ENCODE measurements at regions not wholly inside any gene's neighbourhood (a gene's known extent, or its start where the extent isn't known, plus 50 kb on each side); places are given as distances from the start of the nearest gene placed in this dataset.

DNA sequence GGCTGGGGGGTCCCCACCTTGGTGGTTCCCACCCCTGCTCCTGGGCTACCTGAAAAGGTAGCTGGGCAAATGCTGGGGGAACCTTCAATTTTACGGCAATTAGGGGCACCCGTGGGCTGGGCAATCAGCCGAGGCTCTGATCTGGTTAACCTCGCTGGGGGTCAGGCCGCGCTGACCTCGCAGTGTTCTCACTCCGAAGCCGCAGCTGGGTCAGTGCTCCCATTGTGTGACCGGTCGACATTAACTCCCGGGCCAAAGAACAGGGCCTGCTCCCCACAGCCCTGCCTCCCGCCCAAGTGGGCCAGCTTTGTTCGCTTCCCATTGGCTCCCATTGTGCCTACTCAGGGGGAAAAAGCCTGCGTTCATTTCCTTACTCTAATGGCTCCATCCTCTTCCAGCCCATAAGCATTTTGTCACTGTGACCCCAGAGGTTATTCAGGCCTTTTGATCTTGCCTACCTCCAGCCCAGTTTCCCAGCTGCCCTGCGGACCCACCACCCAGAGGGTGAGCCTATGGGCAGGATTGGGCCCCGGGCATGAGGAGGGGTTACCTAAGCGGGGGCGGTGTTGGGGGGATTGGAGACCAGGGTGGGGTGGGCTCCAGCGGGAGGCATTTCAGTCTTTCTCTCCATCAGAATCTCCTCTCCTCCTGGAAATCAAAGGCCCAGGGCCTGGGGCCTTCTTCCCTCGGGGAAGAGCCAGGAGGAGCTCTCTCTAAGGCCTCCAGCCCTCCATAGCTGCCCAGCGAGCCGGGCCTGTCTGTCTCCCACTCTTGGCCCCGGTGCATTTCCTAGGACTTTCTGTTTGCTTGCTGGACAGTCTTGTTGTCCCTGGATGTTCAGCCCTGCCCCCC is 90.1 kb downstream of the MYCN start:
- DNase-seq (ENCODE audit: low read depth, low spot score), result peak; percentile 71
- Mint-ChIP-seq H3K36me3 (ENCODE audit: low read depth) (no peaks in the 10 kb centered on the region), H3K27me3 (ENCODE audit: low read depth) (peaks cover 4% of the 10 kb centered on the region), H3K4me1 (peaks cover 79% of the 10 kb centered on the region), H3K27ac (ENCODE audit: unreplicated experiment) (peak overlapping the region; percentile 87), H3K9me3 (no peaks in the 10 kb centered on the region), H3K4me3 (peak overlapping the region; percentile 72)
- TF ChIP-seq CTCF (conservative IDR thresholded peaks at IDR 0.05), result no peak

- TF ChIP-seq CTCF (conservative IDR thresholded peaks at IDR 0.05), result no peak
- Mint-ChIP-seq H3K9me3 (no peaks in the 10 kb centered on the region), H3K4me3 (peak overlapping the region; percentile 65), H3K27me3 (ENCODE audit: low read depth) (peaks cover 4% of the 10 kb centered on the region), H3K27ac (ENCODE audit: unreplicated experiment) (no peak overlapping the region), H3K36me3 (ENCODE audit: low read depth) (no peaks in the 10 kb centered on the region), H3K4me1 (peaks cover 68% of the 10 kb centered on the region)
- no peak for DNase-seq (ENCODE audit: low read depth, low spot score)
These were observed 88.3 kb downstream of the MYCN start for GRCh38 chr2:16028644-16029043.

DNA sequence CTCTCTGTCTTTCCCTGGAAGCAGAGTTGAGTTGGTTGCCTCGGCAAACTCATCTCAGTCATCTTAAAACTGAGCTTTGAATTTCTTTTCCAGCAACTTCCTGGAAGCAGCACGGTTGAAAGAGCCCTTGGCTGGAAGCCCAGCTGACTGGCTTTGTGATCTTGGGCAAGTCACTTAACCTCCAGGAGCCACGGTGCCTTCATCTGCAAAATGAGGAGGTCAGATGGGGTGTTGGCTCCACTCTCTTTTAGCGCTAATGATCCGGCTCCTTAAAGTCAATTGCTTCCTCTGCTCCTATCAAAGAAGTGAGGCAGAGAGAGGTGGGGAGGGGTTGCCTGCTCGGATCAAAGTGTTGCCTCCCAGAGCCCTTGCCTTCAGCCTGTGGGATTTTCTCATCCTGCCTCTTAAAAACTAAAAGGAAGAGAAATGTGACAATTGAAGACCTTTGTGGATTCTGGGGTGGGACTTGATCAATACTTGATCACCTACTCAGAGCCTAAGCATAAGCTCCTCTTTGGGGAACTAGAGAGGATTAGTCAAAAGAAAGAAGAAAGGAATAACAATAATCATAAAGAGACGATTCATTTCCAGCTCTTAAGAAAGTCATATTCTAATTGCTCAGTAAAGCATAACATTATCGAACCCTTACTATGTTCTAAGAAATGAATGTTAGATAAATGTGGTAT is 86.6 kb downstream of the MYCN start:
- peaks cover 4% of the 10 kb centered on the region for H3K27me3 Mint-ChIP-seq (ENCODE audit: low read depth)
- no peaks in the 10 kb centered on the region for H3K9me3 Mint-ChIP-seq
- H3K36me3 Mint-ChIP-seq (ENCODE audit: low read depth), result no peaks in the 10 kb centered on the region
- H3K4me3 Mint-ChIP-seq, result no peak overlapping the region
- peak overlapping the region; percentile 19 for H3K27ac Mint-ChIP-seq (ENCODE audit: unreplicated experiment)
- no peak for DNase-seq (ENCODE audit: low read depth, low spot score)
- TF ChIP-seq CTCF (conservative IDR thresholded peaks at IDR 0.05), result no peak
- H3K4me1 Mint-ChIP-seq, result peaks cover 73% of the 10 kb centered on the region

DNA sequence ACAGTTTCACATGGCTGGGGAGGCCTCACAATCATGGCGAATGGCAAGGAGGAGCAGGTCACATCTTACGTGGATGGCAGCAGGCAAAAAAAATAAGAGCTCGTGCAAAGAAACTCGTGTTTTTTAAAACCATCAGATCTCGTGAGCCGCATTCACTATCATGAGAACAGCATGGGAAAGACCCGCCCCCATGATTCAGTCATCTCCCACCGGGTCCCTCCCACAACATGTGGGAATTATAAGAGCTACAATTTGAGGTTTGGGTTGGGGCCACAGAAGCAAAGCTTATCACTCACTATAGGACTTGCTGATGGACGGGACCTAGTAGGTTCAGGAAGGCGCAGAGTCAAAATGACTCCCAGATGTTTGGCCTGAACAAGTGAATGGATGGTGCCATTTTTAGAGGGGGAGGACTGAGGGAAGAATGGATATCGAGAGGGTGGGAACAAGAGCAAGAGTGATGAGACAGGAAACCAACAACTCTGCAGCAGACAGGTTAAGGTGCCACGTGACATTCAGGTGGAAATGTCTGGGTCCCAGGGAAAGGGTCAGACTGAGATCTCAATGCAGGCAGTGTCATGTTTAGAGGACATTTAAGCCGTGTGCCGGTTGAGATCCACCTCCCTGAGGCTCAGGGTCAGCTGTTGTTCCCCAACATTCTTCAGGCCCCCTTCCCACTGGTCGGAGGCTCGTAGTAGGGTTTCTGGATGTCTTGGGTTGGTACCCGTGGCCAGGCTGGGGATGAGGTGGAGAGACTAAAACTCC is 85.7 kb downstream of the MYCN start:
- Mint-ChIP-seq H3K4me3 (peak overlapping the region; percentile 18), H3K4me1 (peaks cover 67% of the 10 kb centered on the region), H3K27ac (ENCODE audit: unreplicated experiment) (peak overlapping the region; percentile 3)

More for the DNA sequence above, 85.7 kb downstream of the MYCN start:
- no peaks in the 10 kb centered on the region for H3K36me3 Mint-ChIP-seq (ENCODE audit: low read depth)
- H3K27me3 Mint-ChIP-seq (ENCODE audit: low read depth), result peaks cover 4% of the 10 kb centered on the region
- no peak for DNase-seq (ENCODE audit: low read depth, low spot score)
- H3K9me3 Mint-ChIP-seq, result no peaks in the 10 kb centered on the region
- TF ChIP-seq CTCF (conservative IDR thresholded peaks at IDR 0.05), result no peak

Data from neural crest cell (in vitro differentiated cells).